GM21619 (cell line): ENCODE measurements at regions not wholly inside any gene's neighbourhood (a gene's known extent, or its start where the extent isn't known, plus 50 kb on each side); places are given as distances from the start of the nearest gene placed in this dataset.
"Not testable (repeated sequence)": the region's sequence is repeated elsewhere in the genome, so short reads cannot be mapped to it uniquely, and the experiment has no call there.

ENCODE experiments used
- ATAC-seq: cut with Tn5 transposase; IDR thresholded peaks from one replicate; pipeline ENCODE4 v1.9.1; 2021; ENCODE audit not compliant: unreplicated experiment

DNA sequence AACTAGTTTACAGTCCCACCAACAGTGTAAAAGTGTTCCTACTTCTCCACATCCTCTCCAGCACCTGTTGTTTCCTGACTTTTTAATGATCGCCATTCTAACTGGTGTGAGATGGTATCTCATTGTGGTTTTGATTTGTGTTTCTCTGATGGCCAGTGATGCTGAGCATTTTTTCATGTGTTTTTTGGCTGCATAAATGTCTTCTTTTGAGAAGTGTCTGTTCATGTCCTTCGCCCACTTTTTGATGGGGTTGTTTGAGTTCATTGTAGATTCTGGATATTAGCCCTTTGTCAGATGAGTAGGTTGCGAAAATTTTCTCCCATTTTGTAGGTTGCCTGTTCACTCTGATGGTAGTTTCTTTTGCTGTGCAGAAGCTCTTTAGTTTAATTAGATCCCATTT is 77.1 kb upstream of the SLC7A14 start:
- not testable (repeated sequence) for ATAC-seq

DNA sequence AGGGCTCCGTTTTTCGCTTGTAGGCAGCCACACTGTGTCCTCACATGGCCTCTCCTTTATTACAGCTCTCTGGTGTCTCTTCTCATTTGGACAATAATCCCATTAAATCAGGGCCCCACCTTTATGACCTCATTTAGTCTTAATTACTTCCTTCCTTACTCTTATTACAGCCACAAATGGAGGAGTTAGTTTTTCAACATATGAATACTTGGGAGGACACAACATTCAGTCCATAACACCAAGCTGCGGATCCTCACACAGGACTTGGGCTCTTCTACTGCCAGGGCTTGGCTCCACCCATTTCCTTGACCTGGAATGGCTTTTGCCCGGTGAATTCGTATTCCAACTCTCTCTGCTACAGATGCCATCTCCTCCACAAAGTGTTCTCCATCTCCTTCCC is 74.3 kb upstream of the SLC7A14 start:
- no peak for ATAC-seq

DNA sequence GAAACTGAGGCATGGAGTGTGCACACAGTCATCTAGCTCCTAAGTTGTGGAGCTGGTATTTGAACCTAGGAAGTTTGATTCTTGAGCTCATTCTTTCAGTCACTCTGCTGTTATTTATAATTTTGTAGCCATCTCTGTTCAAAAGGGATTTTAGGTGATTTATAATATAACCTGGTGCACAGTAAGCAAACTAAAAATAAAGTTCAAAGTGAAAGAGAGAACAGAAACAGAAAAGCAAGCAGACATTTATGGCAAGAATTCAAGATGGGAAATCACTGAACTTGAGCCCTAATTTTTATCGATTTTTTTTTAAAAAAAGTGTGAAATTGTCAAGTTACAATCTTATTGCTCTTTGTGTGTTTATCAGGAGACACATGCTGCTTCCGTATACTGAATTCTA is 71.4 kb upstream of the SLC7A14 start:
- no peak for ATAC-seq

DNA sequence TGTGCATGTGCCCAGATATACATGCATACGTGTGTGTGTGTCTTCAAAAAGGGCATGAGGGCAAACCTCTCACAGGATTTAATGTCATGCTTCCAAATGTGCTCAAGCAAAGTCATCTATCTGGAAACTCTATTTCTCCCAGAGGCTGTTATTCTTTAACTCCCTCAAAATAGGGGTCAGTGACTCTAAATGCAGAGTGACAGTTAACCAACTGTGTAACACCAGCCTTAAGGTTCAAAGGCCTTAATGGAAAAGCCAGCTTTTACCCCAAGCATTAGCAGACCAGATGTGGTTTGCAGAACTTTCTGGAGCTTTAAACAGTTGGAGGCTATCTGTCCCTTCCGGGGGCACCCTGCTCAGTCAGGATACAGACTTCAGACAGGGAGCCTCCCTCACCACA is 70.4 kb upstream of the SLC7A14 start:
- ATAC-seq, result no peak

DNA sequence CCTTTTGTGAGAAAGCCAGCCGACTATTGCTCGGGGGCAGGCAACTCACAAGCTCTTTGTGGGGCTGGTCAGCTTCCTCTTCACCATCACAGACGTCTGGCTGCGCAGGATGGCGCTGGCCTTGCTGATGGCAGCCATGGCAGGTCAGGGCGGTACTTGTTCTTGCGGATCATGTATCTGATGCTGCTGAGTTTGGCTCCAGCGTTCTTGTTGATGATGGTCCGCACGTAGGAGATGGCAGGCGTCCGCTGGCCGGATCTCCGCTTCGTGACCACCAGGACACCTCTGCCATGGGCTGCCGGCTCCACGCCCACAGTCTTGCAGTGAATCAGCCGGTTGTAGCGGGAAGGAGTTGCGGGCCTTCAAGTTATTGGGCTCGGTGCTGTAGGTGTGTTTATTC is 67.9 kb upstream of the SLC7A14 start:
- ATAC-seq, result no peak

DNA sequence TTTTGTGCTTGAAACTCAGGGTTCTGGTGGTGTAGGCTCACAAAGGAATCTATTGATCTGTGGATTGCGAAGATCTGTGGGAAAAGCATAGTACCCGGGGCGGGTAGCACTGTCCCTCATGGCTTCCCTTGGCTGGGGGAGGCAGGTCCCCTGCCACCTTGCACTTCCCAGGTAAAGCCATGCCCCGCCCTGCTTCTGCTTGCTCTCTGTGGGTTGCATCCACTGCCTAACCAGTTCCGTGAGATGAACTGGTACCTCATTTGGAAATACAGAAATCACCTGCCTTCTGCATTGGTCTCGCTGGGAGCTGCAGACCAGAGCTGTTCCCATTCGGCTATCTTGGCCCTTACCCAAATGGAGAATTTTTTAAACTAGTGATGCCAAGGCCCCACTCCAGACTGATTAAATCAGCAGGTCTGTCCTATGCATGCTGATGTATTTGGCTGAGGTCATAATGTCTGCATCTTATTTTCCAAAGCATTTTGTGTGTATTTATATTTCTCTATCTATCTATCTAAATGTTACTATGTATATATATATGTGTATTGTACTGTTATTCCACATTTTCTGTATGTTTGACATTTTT is 65.5 kb upstream of the SLC7A14 start:
- no peak for ATAC-seq

DNA sequence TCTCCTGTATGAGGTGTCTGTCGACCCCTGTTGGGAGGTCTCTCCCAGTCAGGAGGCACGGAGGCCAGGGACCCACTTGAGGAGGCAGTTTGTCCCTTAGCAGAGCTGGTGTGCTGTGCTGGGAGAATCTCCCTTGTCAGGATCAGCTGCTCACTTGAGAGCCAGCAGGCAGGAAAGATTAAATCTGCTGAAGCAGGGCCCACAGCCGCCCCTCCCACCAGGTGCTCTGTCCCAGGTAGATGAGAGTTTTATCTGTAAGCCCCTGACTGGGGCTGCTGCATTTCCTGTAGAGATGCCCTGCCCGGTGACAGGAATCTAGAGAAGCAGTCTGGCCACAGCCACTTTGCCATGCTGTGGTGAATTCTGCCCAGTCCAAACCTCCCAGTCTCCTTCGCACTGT is 64.7 kb upstream of the SLC7A14 start:
- not testable (repeated sequence) for ATAC-seq

DNA sequence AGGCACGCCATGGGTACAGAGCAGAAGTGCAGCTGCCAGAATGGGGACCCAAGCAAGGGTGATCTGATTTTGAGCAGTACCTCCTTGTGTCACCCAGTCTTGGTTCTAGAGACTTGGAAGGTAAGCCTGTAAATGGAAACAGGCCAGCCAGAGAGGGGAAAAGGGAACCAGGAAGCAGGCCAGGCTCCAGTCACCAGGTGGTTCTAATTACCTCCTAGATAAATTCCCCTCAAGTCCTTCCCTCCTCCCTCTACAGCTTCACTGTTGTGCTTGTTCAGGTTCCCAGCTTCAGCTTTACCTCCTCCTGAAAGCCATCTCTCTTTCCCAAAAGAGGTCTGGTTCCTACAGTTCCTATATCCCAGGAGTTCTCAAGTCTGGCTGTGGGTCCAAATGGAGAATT is 58.8 kb upstream of the SLC7A14 start:
- ATAC-seq, result no peak

DNA sequence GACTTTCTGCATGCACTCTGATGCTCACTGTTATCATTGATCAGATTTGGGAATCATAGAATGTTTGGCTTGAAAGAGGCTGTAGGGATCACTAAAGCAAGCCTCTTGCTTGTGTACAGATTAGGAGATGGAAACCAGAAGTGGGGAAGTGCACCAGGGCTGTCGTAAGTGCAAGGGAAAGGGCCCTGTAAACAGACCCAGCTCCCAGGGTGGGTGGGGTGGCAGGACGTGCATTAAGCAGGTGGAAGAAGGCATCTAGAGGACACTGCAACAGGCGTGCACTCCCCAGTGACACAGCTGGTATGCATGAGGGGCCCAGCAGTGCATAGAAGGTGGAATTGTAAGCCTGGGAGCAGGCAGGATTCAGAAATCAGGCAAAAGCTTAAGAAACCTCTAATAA is 58.0 kb upstream of the SLC7A14 start:
- ATAC-seq, result no peak

DNA sequence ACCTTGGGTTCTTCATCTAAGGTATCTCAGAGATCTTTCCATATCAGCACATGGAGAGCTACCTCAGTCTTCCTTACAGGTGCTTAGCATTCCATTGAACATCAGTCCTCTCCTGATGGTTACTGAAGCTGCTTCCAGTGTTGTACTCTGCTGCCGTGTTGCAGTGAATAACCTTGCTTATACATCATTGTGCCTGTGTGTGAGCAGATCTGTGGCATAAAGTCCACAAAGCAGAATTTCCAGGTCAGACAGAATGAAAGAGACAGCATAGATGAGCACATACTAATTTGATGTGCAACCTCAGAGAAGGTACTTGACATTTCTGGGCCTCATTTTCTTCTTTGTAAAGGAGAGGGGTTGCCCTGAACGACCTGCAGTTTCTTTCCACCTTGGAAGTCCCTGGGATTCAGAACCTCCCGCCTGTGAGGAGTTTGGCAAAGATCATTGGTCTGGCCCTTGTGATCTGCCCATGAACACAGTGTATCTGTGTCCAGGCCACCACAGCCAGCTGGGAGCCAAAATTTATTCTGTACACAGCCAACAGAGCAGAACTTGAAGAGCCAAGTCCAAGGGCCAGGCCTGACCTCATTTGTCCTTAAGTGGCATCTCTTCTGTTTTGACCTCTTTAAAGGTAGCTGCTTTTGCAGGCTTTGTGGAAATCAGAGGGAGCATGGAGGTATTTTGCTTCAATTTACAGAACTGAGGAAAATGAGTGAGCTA is 57.2 kb upstream of the SLC7A14 start:
- ATAC-seq, result no peak

DNA sequence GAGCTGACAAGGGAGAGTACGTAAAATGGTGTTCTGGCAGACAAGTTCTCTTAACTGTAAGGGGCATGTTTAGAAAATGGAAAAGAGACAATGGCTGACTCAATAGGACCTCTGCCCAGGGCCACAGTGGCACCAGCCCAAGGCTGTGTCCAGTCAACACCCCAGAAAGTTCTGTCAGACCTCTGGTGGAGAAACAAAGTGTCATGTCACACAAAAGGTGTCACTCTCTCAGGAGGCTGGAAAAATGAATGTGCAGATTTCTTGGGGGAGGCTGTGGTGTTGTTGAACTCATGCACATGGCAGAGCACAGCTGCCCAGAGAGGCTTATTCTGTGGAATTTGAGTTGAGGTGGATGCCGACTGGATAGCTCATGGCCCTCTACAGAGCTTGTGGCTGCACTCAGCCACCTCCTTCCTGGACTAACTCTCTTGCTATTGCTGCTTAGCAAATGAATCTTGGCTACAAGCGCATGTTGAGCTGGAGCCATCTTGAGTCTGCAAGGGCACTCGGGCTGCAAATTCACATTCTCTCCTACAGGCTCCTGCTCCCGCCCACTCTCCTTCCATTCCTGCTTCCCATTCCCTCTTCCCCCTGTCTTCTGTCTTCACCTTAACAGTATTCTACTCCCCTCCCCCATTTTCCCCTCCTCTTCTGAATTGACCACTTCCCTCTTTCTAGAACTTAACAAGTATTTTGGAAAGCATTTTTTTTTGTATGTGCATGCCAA is 55.8 kb upstream of the SLC7A14 start:
- no peak for ATAC-seq

DNA sequence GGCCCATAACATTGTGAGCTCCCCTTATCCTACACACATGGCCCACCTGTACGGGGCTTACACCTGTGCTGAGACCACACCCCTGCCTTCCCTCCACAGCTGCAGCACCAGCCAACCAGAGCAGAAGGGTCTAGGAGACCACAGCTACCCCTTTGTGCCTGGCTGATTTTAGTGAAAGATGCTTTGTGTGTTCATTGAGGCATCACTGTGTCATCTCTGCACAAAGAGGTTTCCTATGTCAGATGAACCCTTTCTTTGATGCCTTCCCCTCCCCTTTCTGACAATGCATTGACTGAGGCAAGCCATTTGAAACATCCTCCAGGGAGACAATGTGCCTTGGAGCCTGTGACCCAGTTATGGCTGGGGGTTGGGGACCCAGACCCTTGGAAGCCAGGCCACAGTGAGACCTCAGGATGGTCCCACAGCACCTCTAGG is 54.9 kb upstream of the SLC7A14 start:
- no peak for ATAC-seq

DNA sequence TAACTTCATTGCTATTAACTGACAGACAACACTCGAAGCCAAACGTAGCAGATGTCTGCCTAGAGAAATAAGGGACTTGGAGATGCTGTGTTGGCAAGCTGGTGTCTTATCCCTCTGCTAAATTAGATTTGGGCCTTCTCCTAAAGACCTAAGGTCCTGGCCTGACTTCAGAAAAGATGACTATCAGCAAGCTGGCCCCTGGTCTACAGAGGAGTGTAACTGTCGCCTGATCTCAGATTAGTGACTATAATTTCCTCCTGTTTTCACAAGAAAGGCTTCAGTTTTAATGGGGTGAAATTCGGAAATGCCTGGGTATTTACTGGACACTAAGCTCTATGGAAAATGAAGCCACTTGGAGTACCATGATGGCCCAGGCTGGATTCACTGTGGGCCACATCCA is 53.1 kb upstream of the SLC7A14 start:
- ATAC-seq, result no peak

DNA sequence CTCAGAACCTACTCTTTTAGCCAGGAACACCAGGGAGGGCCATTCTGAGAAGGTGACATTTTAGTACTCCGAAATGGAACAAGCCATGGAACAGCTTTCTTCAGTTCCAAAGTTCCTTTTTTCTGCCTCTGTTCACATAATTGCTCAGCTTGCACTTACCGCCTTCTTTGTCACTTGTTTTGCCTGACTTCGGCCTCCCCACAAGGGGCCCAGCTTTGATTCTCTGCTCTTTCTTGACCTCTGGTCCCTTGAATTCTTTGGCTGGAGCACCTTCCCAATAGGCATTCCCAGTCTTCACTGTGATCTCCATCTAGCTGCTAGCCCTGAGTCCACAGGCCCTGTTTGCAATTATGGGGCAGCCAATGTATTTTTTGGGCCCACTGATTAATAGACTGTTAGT is 51.4 kb upstream of the SLC7A14 start:
- no peak for ATAC-seq

DNA sequence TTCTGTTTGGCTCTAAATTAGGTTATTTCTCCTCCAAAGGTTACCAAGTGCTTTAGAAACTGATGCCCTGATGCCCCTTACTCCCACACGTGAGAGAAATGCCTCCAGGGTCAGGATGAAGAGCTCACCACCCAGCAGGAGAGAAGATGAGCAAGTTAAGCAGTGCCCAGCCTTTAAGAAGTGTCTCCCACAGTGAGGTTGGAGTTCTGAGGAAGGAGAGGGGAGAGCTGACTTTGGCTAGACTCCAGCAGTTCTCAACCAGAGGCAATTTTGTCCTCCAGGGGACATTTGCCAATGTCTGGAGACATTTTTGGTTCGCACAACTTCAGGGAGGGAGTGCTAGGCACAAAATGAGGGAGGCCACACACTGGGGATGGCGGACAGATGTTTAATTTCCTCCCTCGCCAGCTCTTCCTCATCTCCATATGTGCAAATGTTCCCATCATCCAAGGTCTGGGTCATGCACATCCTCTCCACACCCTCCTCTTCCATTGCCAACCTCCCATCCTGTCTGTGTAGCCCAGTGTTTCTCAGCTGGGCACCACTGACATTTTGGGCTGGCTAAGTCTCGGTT is 50.6 kb upstream of the SLC7A14 start:
- no peak for ATAC-seq
